ENCODE measurements at regions not wholly inside any gene's neighbourhood (a gene's known extent, or its start where the extent isn't known, plus 50 kb on each side); places are given as distances from the start of the nearest gene placed in this dataset.

GRCh38 chr15:95580121-95580520, 750.4 kb upstream of the NR2F2 start:
- peak in 1 of 3 experiments; percentile 15 for TF ChIP-seq CTCF (optimal IDR thresholded peaks at IDR 0.05 in 1 of 3, IDR thresholded peaks at IDR 0.05 in 1 of 3, conservative IDR thresholded peaks at IDR 0.05 in 1 of 3; ENCODE audit: extremely low read depth in 1 of 3, insufficient read depth in 2 of 3, low read length in 3 of 3)
- TF ChIP-seq EZH2 (IDR thresholded peaks at IDR 0.05; ENCODE audit: low read length): no peak

Data from keratinocyte (primary cell).